PC-9 (cell line): ENCODE measurements at regions not wholly inside any gene's neighbourhood (a gene's known extent, or its start where the extent isn't known, plus 50 kb on each side); places are given as distances from the start of the nearest gene placed in this dataset.
"Not testable (repeated sequence)": the region's sequence is repeated elsewhere in the genome, so short reads cannot be mapped to it uniquely, and the experiment has no call there.

Experiments used
- BruUV-seq: library from RNA; stranded (reverse); fragments of 400-500 nt; replicated peaks from 2 replicates; lab custom pipeline; 2021; lab: Mats Ljungman, UMichigan
- CTCF ChIA-PET: fragments of 300-600 bp; sonication (Branson Sonifier 250); formaldehyde crosslinking; loops from one replicate; lab custom pipeline; 2022; ENCODE audit warnings: antibody characterized with exemption; lab: Charles Lee
- POLR2A ChIA-PET: fragments of 300-600 bp; sonication (Branson Sonifier 250); formaldehyde crosslinking; loops from one replicate; lab custom pipeline; 2022; ENCODE audit warnings: antibody characterized with exemption; ENCODE audit not compliant: unreplicated experiment; lab: Charles Lee
- DNase-seq, 2 experiments: peaks; one replicate each; pipeline versions ENCODE4 v3.0.0 to v3.0.0-alpha.2; 2015 to 2022; ENCODE audit warnings: mixed read lengths in 1 of 2
- H2AFZ ChIP-seq: fragments of 200-600 bp; sonication (generic); 2 replicates; pipeline ENCODE4 v1.8.1; 2017; ENCODE audit warnings: antibody characterized with exemption
- H3F3A ChIP-seq: fragments of 200-600 bp; sonication (generic); 2 replicates; pipeline ENCODE4 v1.8.1; 2017; ENCODE audit warnings: antibody characterized with exemption, mild to moderate bottlenecking, low read depth; ENCODE audit not compliant: insufficient read depth
- H3K27ac ChIP-seq: fragments of 200-600 bp; sonication (generic); 2 replicates; pipeline ENCODE4 v1.6.1; 2016; ENCODE audit warnings: mixed run types
- H3K27me3 ChIP-seq: fragments of 200-600 bp; sonication (generic); 2 replicates; pipeline ENCODE4 v1.6.1; 2016; ENCODE audit warnings: low read depth, mixed run types; ENCODE audit not compliant: insufficient read depth
- H3K36me3 ChIP-seq: fragments of 200-600 bp; sonication (generic); 2 replicates; pipeline ENCODE4 v1.6.1; 2016; ENCODE audit warnings: low read depth, mixed run types
- H3K4me1 ChIP-seq: fragments of 200-600 bp; sonication (generic); replicated peaks from 2 replicates; pipeline ENCODE4 v1.6.1; 2016; ENCODE audit warnings: mixed run types; ENCODE audit not compliant: insufficient read depth
- H3K4me2 ChIP-seq: fragments of 200-600 bp; sonication (generic); 2 replicates; pipeline ENCODE4 v1.6.1; 2017; ENCODE audit warnings: mixed run types
- H3K4me3 ChIP-seq: fragments of 200-600 bp; sonication (generic); 2 replicates; pipeline ENCODE4 v1.6.1; 2016; ENCODE audit warnings: mixed run types
- H3K79me2 ChIP-seq: fragments of 200-600 bp; sonication (generic); 2 replicates; pipeline ENCODE4 v1.6.1; 2017; ENCODE audit warnings: low read depth, mixed run types
- H3K9me2 ChIP-seq: fragments of 200-600 bp; sonication (generic); 2 replicates; pipeline ENCODE4 v1.8.1; 2017; ENCODE audit warnings: mild to moderate bottlenecking; ENCODE audit not compliant: insufficient read depth
- H3K9me3 ChIP-seq: fragments of 200-600 bp; sonication (generic); 2 replicates; pipeline ENCODE4 v1.8.1; 2016; ENCODE audit warnings: low read depth; ENCODE audit not compliant: insufficient read depth
- H4K20me1 ChIP-seq: fragments of 200-600 bp; sonication (generic); 2 replicates; pipeline ENCODE4 v1.8.1; 2017; ENCODE audit not compliant: insufficient read depth
- intact Hi-C: fragments of 100-400 bp; cut with micrococcal nuclease; formaldehyde crosslinking; loops from one replicate; pipeline ENCODE4 v1.10.0; 2022; ENCODE audit not compliant: unreplicated experiment
- TF ChIP-seq, protein P1 (sequence below): fragments of 200-600 bp; sonication (generic); conservative IDR thresholded peaks from 2 replicates; pipeline ENCODE4 v1.6.1; 2017; ENCODE audit warnings: mixed run types, antibody characterized with exemption, mild to moderate bottlenecking, moderate library complexity

DNA sequence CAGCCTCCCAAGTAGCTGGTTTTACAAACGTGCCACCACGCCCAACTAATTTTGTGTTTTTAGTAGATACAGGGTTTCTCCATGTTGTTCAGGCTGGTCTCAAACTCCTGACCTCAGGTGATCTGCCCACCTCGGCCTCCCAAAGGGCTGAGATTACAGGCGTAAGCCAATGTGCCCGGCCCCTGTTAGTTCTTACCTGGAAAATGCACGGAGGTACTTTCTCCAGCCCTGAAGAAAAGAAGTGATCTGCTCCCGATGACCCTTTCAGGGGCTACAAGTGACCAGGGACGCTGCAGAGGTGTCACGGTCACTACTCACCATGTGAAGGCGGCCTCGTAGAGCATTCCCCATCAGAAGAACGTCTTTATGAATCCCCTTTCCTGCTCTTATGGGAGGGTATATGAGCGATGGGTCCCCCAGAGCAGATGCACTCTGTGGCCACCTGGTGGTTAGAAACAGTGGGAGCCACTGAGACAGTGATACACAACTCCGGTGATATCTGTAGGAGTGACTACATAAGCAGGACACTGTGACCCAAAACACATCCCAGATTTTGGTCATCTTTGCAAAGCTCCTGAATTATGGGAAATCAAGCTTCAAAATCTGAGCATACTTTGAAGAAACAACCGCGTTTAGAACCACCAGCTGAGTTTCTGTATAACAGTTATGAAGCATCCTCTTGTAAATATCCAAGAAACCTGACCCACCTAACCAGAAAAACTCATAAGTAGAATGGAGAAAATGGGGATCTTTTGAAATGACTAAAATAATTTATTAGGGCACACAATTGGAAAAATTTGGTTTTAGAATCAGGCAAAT, 102.7 kb upstream of the NBPF11 start:
- intact Hi-C loops, H3K4me3 ChIP-seq, H3K27ac ChIP-seq, H3K36me3 ChIP-seq, H3K27me3 ChIP-seq, H3F3A ChIP-seq, H2AFZ ChIP-seq, CTCF ChIA-PET, H4K20me1 ChIP-seq, H3K9me2 ChIP-seq, DNase-seq, BruUV-seq, H3K79me2 ChIP-seq, H3K9me3 ChIP-seq: not testable (repeated sequence)
- H3K4me1 ChIP-seq: peaks cover 22% of the 10 kb centered on the region
- POLR2A ChIA-PET: interaction anchor here (0.6 kb wide), 1 partner anchor 333 kb away, joined by 5 read pairs; no protein-coding TSS in a partner anchor
- TF ChIP-seq, protein P1, sequence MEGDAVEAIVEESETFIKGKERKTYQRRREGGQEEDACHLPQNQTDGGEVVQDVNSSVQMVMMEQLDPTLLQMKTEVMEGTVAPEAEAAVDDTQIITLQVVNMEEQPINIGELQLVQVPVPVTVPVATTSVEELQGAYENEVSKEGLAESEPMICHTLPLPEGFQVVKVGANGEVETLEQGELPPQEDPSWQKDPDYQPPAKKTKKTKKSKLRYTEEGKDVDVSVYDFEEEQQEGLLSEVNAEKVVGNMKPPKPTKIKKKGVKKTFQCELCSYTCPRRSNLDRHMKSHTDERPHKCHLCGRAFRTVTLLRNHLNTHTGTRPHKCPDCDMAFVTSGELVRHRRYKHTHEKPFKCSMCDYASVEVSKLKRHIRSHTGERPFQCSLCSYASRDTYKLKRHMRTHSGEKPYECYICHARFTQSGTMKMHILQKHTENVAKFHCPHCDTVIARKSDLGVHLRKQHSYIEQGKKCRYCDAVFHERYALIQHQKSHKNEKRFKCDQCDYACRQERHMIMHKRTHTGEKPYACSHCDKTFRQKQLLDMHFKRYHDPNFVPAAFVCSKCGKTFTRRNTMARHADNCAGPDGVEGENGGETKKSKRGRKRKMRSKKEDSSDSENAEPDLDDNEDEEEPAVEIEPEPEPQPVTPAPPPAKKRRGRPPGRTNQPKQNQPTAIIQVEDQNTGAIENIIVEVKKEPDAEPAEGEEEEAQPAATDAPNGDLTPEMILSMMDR: peak; percentile 79
- H3K4me2 ChIP-seq: peak overlapping the region; percentile 36

DNA sequence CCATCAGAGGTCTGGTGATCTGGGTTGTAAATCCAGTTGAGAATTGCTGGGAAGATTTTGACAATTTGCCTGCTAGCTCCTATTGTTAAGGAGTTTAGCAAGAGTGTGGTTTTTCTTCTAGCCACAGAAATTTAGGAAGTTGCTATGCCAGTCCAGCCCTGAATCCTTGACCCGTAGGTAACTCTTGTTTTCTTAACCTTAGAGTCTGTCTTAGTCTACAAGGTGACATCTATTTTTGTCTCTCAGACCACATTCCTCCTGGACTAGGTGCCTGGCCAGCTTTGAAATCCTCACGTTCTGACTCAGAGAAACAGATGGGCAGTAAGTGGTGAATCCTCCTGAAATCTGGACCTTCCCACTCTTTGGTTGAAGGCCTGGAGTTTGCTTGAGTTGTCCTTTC, 101.7 kb upstream of the NBPF11 start:
- H3K4me3 ChIP-seq, H3K9me2 ChIP-seq, H3K9me3 ChIP-seq, CTCF ChIA-PET, H3K27ac ChIP-seq, H3K4me2 ChIP-seq, H3F3A ChIP-seq, H3K79me2 ChIP-seq, H3K36me3 ChIP-seq, H3K27me3 ChIP-seq, BruUV-seq, intact Hi-C loops, H2AFZ ChIP-seq, POLR2A ChIA-PET, H4K20me1 ChIP-seq: not testable (repeated sequence)
- peak; percentile 33 to 82 for DNase-seq
- peaks cover 22% of the 10 kb centered on the region for H3K4me1 ChIP-seq

DNA sequence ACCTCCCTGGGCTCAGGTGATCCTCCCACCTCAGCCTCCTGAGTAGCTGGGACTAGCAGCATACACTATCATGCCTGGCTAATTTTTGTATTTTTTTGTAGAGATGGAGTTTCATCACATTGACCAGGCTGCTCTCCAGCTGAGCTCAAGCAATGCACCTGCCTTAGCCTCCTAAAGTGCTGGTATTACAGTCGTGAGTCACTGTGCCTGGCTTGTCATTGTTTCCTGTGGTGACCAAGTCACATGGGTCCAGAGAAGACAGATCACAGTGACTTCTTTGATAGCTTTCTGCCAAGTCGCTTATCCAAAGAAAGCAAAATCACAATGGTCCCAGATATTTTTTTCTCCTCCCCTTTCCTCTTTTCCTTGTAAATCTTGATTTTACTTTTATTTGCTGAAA, 96.7 kb upstream of the NBPF11 start:
- H3K27me3 ChIP-seq, H3K36me3 ChIP-seq, intact Hi-C loops, DNase-seq, H3K79me2 ChIP-seq, H3K4me3 ChIP-seq, H3K9me2 ChIP-seq, H3F3A ChIP-seq, H3K9me3 ChIP-seq, H3K27ac ChIP-seq, BruUV-seq, CTCF ChIA-PET, H4K20me1 ChIP-seq, H3K4me2 ChIP-seq, POLR2A ChIA-PET, H3K4me1 ChIP-seq, H2AFZ ChIP-seq: not testable (repeated sequence)

DNA sequence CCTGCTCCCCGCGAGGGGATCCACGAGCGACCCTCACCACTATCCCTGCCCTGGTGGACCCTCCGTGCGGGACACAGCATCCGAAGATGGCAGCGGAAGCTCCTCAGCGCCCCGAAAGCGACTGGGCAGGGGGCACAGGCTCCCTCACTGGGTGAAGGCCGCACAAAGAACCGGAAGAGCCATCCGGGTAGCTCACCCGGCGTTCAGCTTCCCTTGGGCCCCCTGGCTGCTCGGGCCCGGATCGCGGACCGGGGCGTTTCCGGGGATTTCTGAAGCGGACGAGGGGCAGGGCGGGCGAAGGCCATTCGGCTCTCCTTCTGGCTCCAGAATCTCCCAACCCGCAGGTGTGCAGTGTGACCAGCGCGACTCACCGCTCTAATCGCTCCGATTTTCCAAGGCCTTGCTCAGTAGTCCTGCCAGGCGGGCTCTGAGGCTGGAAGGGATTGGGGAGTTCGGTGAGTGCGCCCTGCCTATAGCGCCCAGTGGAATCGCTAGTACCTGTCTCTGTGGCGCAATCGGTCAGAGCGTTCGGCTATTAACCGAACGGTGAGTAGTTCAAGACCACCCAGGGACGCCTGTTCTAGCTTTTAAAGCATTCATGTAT, 94.3 kb upstream of the NBPF11 start:
- H3K4me3 ChIP-seq, BruUV-seq, H2AFZ ChIP-seq, H3K27ac ChIP-seq, POLR2A ChIA-PET, H3K9me2 ChIP-seq, H3K4me2 ChIP-seq, H3K4me1 ChIP-seq, H3F3A ChIP-seq, intact Hi-C loops, H3K9me3 ChIP-seq, DNase-seq, H3K36me3 ChIP-seq, H3K27me3 ChIP-seq, CTCF ChIA-PET, H4K20me1 ChIP-seq, H3K79me2 ChIP-seq: not testable (repeated sequence)

DNA sequence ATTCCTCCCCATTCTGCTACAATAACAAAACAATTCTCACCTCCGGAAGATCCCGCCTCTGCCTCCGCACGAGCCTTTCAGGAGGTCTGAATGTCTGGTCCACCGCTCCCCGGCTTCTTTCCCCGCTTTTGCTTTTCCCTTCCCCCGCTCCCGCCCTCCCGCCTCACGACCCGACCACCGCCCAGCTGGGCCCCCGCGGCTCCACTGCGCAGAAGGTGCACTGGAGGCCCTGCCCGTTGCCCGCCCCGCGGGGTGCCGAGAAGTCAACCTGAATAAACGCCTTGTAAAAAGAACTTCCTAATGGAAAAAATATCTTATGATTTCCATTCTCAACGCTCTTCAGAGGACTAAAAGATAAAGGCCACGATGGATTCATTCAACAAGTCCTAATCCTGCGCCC, 93.8 kb upstream of the NBPF11 start:
- H3K4me1 ChIP-seq, H3K79me2 ChIP-seq, H3K4me3 ChIP-seq, H3K36me3 ChIP-seq, H3K9me3 ChIP-seq, DNase-seq, H2AFZ ChIP-seq, CTCF ChIA-PET, H3K9me2 ChIP-seq, H3F3A ChIP-seq, H3K27ac ChIP-seq, H4K20me1 ChIP-seq, H3K27me3 ChIP-seq, POLR2A ChIA-PET, intact Hi-C loops, H3K4me2 ChIP-seq, BruUV-seq: not testable (repeated sequence)

DNA sequence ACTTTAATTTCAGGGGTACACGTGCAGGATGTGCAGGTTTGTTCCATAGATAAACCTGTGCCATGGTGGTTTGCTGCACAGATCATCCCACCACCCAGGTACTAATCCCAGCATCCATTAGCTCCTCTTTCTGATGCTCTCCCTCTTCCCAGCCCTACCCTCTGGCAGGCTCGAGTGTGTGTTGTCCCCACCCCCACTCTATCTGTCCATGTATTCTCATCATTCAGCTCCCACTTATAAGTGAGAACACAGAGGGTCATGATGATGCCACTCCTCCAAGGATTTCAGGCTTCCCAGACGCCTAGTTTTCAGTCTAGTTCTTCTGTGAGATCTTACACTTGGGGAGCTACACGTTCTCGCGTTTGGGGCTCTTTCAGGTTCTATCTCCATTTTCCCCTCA, 93.4 kb upstream of the NBPF11 start:
- H3K9me3 ChIP-seq, H4K20me1 ChIP-seq, H3K4me2 ChIP-seq, H3K27ac ChIP-seq, POLR2A ChIA-PET, H3K9me2 ChIP-seq, H3F3A ChIP-seq, intact Hi-C loops, BruUV-seq, H2AFZ ChIP-seq, H3K4me3 ChIP-seq, H3K36me3 ChIP-seq, CTCF ChIA-PET, H3K4me1 ChIP-seq, H3K27me3 ChIP-seq, H3K79me2 ChIP-seq, DNase-seq: not testable (repeated sequence)
